CD4-positive, alpha-beta T cell (primary cell): ENCODE measurements at regions not wholly inside any gene's neighbourhood (a gene's known extent, or its start where the extent isn't known, plus 50 kb on each side); places are given as distances from the start of the nearest gene placed in this dataset.

ENCODE experiments used
- ATAC-seq: fragments of 200-7000 bp; cut with Tn5 transposase; one replicate; pipeline ENCODE4 v1.10.0; 2022; ENCODE audit warnings: mild to moderate bottlenecking; ENCODE audit not compliant: poor library complexity
- CTCF ChIA-PET: fragments of 350-600 bp; sonication (Branson Sonifier 250); formaldehyde crosslinking; loops from one replicate; lab custom pipeline; 2021; ENCODE audit warnings: antibody characterized with exemption, inconsistent platforms; lab: Charles Lee
- POLR2A ChIA-PET: fragments of 350-600 bp; sonication (Branson Sonifier 250); formaldehyde crosslinking; loops from one replicate; lab custom pipeline; 2021; ENCODE audit warnings: antibody characterized with exemption, inconsistent platforms; lab: Charles Lee
- DNase-seq, 14 experiments: peaks; one replicate each; pipeline ENCODE4 v3.0.0-alpha.2; 2013 to 2020; ENCODE audit warnings: mixed read lengths in 2 of 14
- H3K27ac ChIP-seq, 2 donors: one replicate each; pipeline versions ENCODE4 v1.5.1 to v1.7.0; 2013; ENCODE audit warnings: low read length in 2 of 2, low read depth in 1 of 2, mild to moderate bottlenecking in 1 of 2
- H3K27me3 ChIP-seq, 2 experiments: 1 replicate in 1 of 2; 2 replicates in 1 of 2; pipeline versions ENCODE4 v1.6.1 to v1.7.0; 2013; ENCODE audit warnings: low read length in 2 of 2, control low read depth in 1 of 2, mild to moderate bottlenecking in 1 of 2, moderate library complexity in 1 of 2; ENCODE audit not compliant: insufficient read depth in 2 of 2, control insufficient read depth in 1 of 2
- H3K36me3 ChIP-seq: one replicate; pipeline ENCODE4 v1.6.1; 2013; ENCODE audit warnings: low read length, control low read depth; ENCODE audit not compliant: insufficient read depth
- H3K4me1 ChIP-seq: one replicate; pipeline ENCODE4 v1.6.1; 2013; ENCODE audit warnings: low read length, control low read depth; ENCODE audit not compliant: insufficient read depth
- H3K4me3 ChIP-seq: one replicate; pipeline ENCODE4 v1.5.1; 2013; ENCODE audit warnings: mild to moderate bottlenecking, low read length, moderate library complexity
- H3K9me3 ChIP-seq, 2 experiments: 1 replicate in 1 of 2; 2 replicates in 1 of 2; pipeline versions ENCODE4 v1.6.1 to v1.7.0; 2013; ENCODE audit warnings: low read length in 2 of 2, mild to moderate bottlenecking in 2 of 2, control low read depth in 1 of 2, moderate library complexity in 1 of 2; ENCODE audit not compliant: control insufficient read depth in 1 of 2, insufficient read depth in 1 of 2
- H3K27ac Mint-ChIP-seq: one replicate; pipeline ENCODE4 v1.8.0; 2020; ENCODE audit warnings: mixed read lengths
- H3K27me3 Mint-ChIP-seq: one replicate; pipeline ENCODE4 v1.8.0; 2021; ENCODE audit warnings: mixed read lengths
- H3K36me3 Mint-ChIP-seq: one replicate; pipeline ENCODE4 v1.8.0; 2021; ENCODE audit warnings: low read depth, mixed read lengths
- H3K4me1 Mint-ChIP-seq: one replicate; pipeline ENCODE4 v1.8.0; 2021; ENCODE audit warnings: low read depth, mixed read lengths
- H3K4me3 Mint-ChIP-seq: one replicate; pipeline ENCODE4 v1.8.0; 2020; ENCODE audit warnings: mild to moderate bottlenecking, mixed read lengths
- H3K9me3 Mint-ChIP-seq: one replicate; pipeline ENCODE4 v1.8.0; 2020; ENCODE audit warnings: mixed read lengths
- CTCF ChIP-seq: fragments of 200-600 bp; IDR thresholded peaks from one replicate; pipeline ENCODE4 v1.8.0; 2022; ENCODE audit warnings: antibody characterized with exemption, mild to moderate bottlenecking
- intact Hi-C, 2 experiments: fragments of 100-400 bp; cut with DNase I in 1 of 2; cut with micrococcal nuclease in 1 of 2; formaldehyde crosslinking; loops; one replicate each; pipeline versions ENCODE4 v1.15.1 to v1.9.0; 2023 to 2025; cut with DNase I, micrococcal nuclease

- H3K36me3 Mint-ChIP-seq, result no peaks in the 10 kb centered on the region
- Histone ChIP-seq H3K4me3 (no peak overlapping the region), H3K27ac (no peak overlapping the region), H3K9me3 (no peaks in the 10 kb centered on the region), H3K4me1 (no peaks in the 10 kb centered on the region), H3K36me3 (no peaks in the 10 kb centered on the region), H3K27me3 (no peaks in the 10 kb centered on the region)
- TF ChIP-seq CTCF, result no peak
- intact Hi-C loops, result loop anchor here in 1 of 2 experiments (5.0 kb wide), 1 partner anchor 296 kb away; no protein-coding TSS in a partner anchor
- no peak for DNase-seq
- no peaks in the 10 kb centered on the region for H3K4me1 Mint-ChIP-seq
- no peak for ATAC-seq
- peaks cover 16% of the 10 kb centered on the region for H3K27me3 Mint-ChIP-seq
- H3K9me3 Mint-ChIP-seq, result no peaks in the 10 kb centered on the region
- ChIA-PET POLR2A (no interaction called here), CTCF (no interaction called here)
- H3K27ac Mint-ChIP-seq, result no peak overlapping the region
- no peak overlapping the region for H3K4me3 Mint-ChIP-seq
Observed at GRCh38 chr3:66723231-66723630, 222.4 kb upstream of the LRIG1 start.

- no peak for ATAC-seq
- TF ChIP-seq CTCF, result no peak
- Mint-ChIP-seq H3K4me3 (no peak overlapping the region), H3K4me1 (no peaks in the 10 kb centered on the region), H3K27ac (no peak overlapping the region), H3K27me3 (peaks cover 22% of the 10 kb centered on the region), H3K9me3 (no peaks in the 10 kb centered on the region), H3K36me3 (no peaks in the 10 kb centered on the region)
- Histone ChIP-seq H3K4me3 (no peak overlapping the region), H3K9me3 (no peaks in the 10 kb centered on the region), H3K36me3 (no peaks in the 10 kb centered on the region), H3K27ac (no peak overlapping the region), H3K4me1 (no peaks in the 10 kb centered on the region), H3K27me3 (no peaks in the 10 kb centered on the region)
- intact Hi-C loops, result no loop called here
- POLR2A ChIA-PET, result no interaction called here
- CTCF ChIA-PET, result no interaction called here
- no peak for DNase-seq
Observed at GRCh38 chr3:66729687-66730393, 229.0 kb upstream of the LRIG1 start.

GRCh38 chr3:66738625-66739365 is 238.0 kb upstream of the LRIG1 start:
- no peak overlapping the region for H3K4me3 ChIP-seq
- CTCF ChIA-PET, result no interaction called here
- H3K27me3 ChIP-seq, result no peaks in the 10 kb centered on the region
- H3K4me1 Mint-ChIP-seq, result no peaks in the 10 kb centered on the region
- H3K27ac Mint-ChIP-seq, result no peak overlapping the region
- H3K36me3 Mint-ChIP-seq, result no peaks in the 10 kb centered on the region
- no peak for DNase-seq
- no peak overlapping the region for H3K27ac ChIP-seq
- POLR2A ChIA-PET, result no interaction called here
- no peaks in the 10 kb centered on the region for H3K4me1 ChIP-seq
- no peaks in the 10 kb centered on the region for H3K36me3 ChIP-seq
- no peak for ATAC-seq
- H3K27me3 Mint-ChIP-seq, result peaks cover 8% of the 10 kb centered on the region
- intact Hi-C loops, result no loop called here
- H3K9me3 Mint-ChIP-seq, result no peaks in the 10 kb centered on the region
- no peak overlapping the region for H3K4me3 Mint-ChIP-seq
- TF ChIP-seq CTCF, result no peak
- H3K9me3 ChIP-seq, result no peaks in the 10 kb centered on the region
